ENCODE measurements at regions not wholly inside any gene's neighbourhood (a gene's known extent, or its start where the extent isn't known, plus 50 kb on each side); places are given as distances from the start of the nearest gene placed in this dataset.

DNA sequence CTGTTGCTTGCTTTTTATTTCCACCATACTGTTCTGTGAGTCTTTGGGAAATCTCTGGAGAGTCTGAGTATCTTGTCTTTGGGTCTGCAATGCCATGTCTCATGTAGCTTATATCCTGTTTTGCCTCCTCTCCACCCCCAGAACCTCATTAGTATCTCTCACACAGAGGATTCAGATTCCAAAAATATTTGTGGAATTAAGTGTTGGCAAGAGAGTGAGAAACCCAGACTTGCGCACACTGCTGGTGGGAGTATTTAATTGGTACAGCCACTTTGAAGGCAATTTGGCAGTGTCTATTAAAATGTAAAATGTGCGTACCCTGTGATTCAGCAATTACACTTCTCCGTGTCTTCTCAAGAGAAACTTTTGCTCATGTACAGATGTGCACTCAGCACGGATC is 68.6 kb downstream of the ZNF621 start:
- no peak for DNase-seq

DNA sequence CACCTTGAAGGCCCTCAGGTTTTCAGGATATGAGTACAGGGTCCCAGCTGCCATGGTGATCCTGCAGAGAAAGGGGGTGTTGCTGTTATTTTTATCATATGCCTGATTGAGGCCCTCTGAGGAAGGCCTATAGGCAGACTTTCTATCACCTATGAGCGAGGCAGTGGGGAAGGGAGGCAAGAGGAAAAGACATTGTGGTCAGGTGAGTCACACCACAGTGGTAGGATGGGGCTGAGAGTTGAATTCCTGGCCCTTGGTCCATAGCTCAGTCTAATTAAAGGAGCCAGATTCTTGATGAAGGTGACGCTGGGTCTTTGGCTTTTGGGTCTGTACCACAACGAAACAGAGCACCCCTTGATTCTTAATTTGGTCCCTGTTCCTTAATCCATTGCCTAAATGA is 72.7 kb downstream of the ZNF621 start:
- DNase-seq = no peak

DNA sequence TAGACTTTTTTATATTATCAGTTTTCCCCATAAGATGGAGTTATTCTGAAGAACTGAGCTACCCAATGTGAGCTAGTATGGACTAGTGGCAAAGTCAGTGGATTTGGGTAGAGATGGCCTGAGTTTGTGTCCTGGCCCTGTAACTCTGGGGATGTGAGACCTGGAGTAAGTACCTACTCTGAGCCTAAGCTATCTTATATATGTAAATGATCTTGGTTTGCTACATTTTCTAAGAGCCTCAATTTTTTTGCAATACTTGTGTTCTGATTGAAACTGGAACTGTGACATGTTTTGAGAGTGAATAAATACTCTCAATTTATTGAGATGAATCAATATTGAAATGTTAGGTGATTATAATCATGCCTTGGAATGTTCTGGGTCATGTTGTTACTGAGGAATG is 73.6 kb downstream of the ZNF621 start:
- no peak for DNase-seq

DNA sequence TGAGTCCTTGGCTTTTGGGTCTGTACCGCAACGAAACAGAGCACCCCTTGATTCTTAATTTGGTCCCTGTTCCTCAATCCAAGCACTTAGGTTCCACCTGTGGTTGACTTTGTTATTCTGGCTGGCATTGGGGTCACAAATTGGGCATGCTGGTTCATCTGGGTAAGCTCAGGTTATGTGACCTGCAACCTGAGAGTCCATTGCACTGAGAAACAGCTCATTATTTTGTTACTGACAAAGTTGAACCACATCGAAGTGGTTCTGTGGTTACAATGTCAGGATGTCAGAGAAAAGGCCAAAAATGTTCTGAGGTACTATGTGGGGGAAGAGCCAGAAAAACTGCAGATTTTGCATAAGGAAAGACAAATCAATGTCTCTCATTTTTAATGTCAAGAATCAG is 74.2 kb downstream of the ZNF621 start:
- no peak for DNase-seq

DNA sequence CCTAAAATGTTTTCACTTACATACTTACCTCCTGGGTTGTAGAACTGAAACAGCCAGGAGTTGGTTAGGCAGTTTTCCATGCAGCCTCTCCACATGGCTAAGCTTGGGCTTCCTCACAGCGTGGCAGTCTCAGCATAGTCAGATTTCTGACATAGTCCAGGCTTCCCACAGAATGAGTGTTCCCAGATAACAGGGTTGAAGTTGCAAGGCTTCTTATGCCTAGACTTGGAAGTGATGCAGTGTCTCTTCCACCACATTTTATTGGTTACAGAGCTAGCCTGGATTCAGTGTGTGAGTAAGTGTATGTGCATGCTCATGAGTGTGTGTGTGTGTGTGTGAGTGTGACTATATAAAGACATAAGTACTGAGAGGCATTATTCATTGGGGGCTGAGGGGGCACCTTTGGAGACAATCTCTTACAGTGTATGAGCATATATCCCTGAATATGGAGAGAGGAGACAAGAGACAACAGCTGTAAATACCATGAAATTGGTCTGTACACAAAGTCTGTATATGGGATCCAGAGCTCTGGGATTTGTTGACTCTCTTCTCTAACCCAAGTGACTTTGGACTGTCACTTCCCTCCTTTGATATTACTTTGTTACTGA is 78.1 kb downstream of the ZNF621 start:
- no peak for DNase-seq

DNA sequence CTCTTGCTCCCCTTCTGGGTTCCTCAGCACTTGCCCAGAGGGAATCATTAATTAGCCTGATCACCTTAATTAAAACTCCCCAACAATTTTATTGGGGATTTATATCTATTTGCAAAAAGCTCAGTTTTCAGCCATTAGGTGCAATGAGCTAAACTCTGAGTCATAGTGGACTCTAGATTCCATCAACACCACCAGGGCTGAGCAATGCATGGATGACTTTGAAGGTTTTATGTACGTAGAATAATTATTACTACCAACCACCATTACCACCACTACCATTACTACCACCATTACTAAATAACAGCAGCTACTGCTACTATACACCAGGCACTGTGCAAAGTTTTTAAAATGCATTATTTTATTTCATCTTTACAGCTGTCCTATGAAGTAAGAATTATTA is 81.2 kb downstream of the ZNF621 start:
- no peak for DNase-seq

DNA sequence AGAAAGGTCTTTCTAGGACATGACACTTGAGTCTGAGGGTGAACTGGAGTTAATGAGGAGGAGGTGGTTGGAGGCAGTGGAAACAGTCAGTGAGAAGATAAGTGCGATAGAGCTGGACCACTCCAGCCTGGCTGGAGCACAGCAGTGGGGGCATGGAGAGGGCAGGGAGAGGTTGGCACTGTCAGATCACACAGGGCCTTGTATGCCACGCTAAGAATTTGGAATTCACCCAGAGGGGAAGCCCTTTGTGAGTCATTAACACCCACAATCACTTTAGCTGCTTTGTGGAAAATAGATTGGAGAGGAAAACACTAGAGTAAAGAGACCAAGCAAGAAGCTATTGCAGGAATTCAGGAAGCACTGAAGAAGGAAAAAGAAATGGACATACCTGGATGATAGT is 83.3 kb downstream of the ZNF621 start:
- no peak for DNase-seq

DNA sequence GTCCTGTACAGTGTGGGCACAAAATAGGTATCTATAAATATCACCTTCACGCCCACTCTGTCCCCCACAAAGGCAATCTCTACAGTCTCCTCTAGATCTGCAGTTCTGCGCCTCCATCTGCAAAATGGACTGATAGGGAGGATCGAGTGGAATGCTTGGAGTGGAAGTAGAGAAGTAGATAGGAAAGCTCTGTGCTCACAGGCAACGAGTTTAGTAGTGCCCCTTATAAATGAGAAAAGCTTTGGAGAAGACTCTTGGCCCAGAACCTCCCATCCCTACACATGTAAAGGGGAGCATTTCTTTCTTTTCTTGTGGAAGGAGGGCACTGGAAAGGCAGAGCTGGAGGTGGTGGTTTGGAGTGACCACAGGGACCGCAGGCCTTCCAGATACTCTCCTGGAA is 88.5 kb downstream of the ZNF621 start:
- no peak for DNase-seq

DNA sequence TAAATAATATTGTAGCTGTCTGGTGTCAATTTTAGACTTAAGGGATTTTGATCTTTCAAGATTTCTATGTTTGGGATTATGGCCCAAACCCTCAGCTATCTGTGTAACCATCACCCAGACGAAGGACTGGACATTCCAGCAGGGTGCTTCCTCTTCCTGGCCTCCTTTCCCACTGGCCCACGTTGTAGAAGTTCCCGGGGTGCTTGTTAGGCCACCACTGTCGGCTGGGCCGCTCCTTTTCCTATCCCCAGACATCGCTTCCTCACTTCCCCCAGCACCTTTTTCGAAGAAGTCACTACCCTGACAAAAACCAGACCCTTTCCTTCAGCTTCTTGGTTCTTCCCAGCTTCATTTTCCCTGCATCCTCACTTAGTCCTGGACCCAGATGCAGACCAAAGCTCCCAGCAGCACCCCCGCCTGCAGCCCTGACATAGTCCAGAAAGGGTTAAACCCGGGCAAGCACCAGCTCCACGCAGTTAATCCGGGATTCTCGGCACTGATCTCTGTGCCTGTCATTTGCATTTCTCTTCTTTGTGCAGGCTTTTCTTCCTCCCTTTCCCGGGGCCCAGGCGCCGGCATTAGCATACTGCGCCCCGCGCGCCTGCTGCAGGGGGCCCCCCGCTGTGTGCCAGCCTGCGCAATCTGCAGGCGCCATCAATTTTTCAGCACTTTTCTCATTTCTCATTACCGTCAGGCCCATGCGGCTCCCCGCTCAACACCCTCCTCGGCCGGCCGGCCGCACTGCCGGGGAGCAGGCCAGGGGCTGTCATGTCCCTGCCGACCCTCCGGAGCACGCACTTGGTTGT is 90.6 kb downstream of the ZNF621 start:
- DNase-seq = peak; percentile 19

DNA sequence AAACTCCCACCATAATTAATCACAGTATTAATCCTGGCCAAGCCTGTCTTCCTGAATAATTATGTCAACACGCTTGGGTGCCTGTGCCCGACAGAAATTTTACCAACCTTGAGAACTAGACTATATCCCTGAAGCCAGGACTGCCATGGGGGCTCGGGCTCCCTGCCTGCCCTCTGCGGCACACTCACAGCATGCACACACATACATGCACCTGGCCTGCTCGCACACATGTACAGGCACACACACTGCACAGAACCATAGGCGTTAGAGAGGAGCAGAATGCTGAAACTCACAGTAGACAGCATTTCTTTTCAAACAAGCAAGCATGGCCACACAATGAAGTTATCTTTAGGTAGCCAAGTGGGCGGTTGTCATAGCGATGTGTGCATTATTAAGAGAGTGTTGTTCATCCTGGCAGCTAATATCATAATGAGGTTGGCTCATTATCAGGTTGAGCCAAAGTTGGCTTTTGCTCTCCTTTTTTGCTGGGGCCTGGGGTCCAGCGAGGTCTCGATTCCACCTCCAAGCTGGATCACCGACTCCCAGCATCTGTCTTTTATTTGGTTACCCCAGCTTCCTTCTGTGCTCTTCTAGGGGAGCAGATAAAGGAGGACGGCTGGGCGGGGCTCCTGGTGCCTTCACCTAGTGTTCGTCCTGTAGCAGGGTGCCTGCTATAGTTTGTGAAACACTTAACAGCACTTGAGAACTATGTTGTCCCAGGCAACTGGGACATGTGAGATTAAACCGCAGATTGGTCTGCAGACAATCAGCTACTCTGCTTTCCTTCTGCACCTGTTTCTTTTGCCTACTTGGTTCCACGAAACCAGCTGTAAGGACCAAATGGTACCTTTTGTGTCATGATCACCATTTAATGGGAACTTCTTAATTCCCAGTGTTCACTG is 91.4 kb downstream of the ZNF621 start:
- no peak for DNase-seq

DNA sequence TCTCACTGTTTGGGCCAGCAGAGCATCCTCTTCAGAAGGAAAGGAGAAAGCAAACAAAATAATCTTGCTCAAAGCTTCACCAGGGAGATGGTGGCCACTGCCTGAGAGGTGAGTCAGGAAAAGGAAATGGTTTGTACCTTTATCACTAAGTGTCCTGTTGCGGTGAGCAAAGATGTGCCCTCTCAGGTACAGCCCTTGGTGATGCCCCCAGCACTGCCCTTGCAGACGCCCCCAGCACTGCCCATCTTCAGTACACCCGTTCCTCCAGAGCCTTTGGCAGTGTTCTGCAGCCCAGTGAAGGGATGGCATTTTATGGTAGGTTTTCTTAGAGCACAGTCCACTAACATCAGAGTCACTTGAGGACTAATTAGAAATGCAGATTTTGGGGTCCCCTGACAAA is 92.3 kb downstream of the ZNF621 start:
- no peak for DNase-seq

DNA sequence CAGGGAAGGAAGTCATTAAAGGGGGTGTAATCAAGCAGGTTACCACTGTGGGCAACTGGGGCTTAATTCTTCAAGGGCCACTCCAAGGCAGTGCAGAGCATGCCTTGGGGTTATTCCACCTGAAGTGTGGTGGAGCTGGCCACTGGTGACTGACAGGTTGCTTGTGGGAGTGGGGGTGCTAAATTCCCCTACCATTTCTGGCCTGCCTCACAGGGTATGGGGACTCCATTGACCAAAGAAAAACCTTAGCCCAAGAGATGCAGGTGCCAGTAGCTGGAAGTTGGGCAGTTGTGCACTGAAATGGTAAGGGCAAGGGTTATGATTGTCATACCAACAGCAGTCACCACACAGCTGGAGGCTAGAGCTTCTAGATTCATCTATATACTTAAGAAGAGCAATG is 93.4 kb downstream of the ZNF621 start:
- DNase-seq = no peak

DNA sequence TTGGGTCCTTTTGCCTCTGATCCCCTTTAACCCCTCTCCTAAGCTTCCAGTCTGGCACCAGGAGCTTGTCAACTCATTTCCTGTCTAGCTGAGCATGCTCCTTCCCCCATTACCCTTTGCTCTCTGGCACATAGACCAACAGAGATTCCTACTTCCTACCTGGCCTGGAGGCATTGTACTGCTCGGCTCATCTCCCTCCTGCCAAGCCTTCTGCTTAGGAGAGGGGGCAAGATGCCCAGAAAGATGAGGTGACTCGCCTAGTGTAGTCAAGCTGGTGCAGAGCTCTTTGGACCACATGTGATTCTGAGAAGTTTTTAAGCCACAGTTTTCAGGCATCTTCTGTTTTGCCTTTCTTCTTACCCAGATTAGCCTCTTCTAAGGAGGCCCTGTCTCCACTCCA is 95.4 kb downstream of the ZNF621 start:
- DNase-seq = no peak

DNA sequence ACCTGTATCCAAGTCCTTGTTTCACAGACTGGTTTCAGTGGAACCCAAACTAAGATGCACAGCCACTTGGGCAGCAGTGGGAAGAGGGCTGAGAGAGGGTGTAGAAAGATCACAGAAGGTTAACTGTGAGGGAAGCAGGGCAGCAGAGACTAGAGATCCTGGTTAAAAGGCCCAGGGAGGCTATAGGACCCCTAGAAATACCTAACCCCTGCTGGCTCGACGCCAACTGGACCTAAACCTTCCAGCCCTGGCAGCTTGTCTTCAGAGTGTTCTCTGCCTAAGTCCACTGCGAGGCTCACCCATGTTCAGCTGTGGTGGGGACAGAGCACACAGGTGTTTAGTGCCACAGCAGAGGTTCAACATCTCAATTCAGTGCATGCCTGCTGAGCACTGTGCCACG is 96.5 kb downstream of the ZNF621 start:
- DNase-seq = no peak

DNA sequence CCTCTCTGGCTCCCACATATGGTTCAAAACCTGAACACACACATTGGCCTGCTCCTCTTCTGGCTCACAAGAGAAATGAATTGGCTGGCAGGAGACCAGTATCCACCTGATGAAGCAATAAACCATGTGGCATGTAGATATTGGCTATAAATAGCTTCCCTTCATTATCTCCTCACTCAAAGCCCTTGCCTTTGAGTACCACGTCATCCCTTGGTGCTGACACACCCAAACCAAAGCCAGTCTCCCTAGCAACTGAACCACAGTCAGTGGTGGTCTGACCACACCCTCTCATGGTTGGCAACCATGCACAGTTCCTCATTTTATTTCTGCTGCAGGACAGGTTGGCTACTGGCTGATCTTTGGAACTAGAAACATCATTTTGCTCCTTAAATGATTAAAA is 98.8 kb downstream of the ZNF621 start:
- DNase-seq = no peak

DNA sequence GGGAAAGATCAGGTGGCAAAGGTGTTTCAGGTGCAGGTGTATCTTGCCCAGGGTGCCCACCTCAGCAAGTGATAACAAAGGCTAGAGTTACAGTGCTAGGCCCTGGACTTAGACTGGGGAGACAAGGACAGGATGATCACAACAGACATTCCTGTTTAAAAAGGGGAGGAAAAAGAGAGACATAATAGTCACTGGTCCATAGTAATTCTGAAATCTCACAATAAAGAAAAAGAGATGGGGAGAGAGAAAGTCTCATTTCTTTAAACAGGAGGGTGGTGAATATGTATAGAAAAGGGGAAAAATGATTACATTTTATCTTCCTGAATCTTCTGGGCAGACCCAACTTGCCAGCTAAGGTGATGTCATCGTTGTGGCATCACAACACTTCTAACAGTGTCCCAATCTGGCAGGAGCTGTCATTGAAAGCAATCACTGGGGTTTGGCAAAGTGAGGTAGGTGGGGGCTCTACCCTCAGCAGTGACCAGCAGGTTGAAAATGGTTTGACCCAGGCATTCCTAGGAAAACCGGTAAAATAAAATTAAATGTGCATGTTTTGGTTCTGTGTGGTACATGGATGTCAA is 99.5 kb downstream of the ZNF621 start:
- DNase-seq = no peak

DNA sequence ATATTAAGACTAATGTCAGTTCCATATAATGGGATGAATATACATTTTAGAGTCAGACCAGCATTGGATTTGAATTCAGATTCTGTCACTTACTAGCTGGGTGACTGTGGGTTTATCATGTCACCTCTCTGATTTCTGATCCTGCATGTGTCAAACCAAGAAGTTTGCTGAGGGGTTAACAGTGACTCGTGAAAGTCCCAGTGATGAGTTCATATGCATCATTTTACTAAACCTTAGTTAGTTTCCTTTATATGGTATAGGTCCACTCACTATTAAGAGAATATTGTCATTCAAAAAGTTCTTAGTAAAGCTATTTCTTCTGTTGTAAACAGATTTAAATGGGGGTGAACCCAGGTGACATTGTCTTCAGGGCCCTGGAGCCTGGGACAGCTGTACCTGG is 102.3 kb downstream of the ZNF621 start:
- no peak for DNase-seq

DNA sequence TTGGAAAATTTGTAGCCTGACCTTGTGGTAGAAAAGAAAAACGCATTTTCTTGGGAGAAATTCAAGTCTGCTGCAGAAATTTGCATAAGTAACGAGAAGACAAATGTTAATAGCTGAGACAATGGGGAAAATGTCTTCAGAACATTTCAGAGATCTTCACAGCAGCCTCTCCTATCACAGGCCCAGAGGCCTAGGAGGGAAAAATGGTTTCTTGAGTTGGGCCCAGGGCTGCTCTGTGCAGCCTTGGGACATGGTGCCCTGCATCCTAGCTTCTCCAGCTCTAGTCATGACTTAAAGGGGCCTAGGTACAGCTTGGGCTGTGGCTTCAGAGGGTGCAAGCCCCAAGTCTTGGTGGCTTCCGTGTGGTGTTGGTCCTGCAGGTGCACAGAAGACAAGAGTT is 104.2 kb downstream of the ZNF621 start:
- no peak for DNase-seq

DNA sequence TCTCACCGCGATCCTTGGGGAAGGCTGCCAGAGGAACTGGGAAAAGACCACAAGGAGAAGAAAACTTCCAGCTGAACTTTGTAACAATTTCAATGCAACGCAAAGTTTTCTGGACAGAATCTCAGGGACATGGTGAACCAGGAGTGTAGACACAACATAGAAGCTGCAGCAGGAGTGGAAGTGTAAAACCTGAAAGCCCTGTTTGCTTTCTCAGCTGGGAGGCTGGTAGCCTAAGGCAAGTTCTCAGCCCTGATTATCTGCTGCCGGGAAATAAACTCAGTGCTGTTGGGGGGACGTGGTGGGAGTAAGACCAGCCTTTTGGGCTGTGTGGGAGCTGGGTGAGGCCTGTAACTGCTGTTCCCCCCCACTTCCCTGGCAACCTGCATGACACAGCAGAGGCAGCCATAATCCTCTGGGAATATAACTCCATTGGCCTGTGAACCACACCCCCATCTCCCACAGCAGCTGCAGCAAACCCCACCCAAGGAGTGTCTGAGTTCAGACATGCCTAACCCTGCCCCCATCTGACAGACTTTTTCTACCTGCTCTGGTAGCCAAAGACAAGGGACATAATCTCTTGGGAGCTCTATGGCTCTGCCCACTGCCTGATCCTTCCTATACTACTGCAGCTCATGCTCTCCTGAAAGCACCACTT is 106.7 kb downstream of the ZNF621 start:
- DNase-seq = no peak

DNA sequence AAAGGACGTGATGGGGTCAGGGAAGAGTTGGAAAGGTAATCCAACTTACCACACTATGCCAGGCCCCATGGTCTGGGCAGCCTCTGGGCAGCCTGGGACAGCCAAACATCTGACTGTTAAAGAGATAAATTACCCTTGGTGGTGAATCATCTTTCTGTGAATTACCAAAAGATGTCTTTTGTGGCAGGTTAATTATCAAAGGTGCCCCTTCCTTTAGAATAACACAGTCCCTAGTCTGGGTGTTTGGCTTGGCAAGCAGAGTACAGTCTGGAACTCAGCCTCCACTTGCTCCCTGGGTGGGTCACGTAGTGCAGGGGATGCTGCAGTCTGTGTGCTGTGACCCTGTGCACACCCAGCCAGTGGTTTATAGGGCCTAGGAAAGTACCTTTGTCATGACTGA is 113.1 kb downstream of the ZNF621 start:
- no peak for DNase-seq

DNA sequence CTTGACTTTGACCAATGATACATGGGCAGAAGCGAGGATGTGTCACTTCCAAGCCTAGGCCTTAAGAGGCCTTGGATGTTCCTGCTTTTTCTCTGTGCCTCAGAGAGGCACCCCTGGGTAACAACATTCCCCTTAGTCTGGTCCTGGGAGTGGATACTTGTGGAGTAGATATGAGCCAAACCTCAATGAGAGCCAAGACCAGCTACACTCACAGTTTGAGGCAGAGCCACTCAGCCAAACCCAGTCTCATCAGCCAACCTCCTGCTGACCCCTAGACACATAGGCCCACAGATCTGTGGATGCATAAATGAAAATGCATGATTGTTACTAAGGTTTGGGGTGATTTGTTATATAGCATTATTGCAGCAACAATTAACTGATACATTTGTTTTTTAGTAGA is 114.2 kb downstream of the ZNF621 start:
- DNase-seq = no peak

DNA sequence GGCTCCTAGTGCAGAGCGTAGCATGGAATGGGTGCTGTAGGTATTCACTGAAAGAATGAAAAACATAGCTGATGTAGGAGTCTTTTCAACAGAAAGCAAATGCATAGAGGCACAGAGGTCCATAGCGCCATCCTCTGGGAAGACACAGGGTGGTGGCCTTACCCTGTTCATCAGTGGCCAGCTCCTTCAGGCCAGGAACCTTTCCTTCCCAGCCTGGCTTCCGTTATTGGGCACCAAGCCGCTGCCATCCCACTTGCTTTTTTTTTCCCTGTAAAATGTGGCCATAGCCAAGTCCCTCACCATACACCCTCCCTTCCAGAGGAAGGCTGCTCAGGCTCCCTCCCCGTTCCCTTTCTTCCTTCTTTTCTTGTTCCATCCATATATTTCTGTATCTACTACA is 118.1 kb downstream of the ZNF621 start:
- DNase-seq = no peak
